ENCODE measurements at regions not wholly inside any gene's neighbourhood (a gene's known extent, or its start where the extent isn't known, plus 50 kb on each side); places are given as distances from the start of the nearest gene placed in this dataset.

GRCh38 chr3:159652452-159652851 is 336.2 kb upstream of the IL12A start:
- H3K79me2 ChIP-seq (ENCODE audit: low read length), result no peaks in the 10 kb centered on the region
- no peaks in the 10 kb centered on the region for H4K20me1 ChIP-seq (ENCODE audit: insufficient read depth, low read length)
- no peak for DNase-seq
- H3K9me3 ChIP-seq (replicated peaks; ENCODE audit: insufficient read depth, low read length), result no peaks in the 10 kb centered on the region
- H3K4me1 ChIP-seq (ENCODE audit: low read length), result no peaks in the 10 kb centered on the region
- no peak overlapping the region for H3K4me2 ChIP-seq (ENCODE audit: low read depth, low read length)
- H3K9me2 ChIP-seq (replicated peaks; ENCODE audit: insufficient read depth, low read length), result no peaks in the 10 kb centered on the region
- H3K27me3 ChIP-seq (replicated peaks; ENCODE audit: insufficient read depth, low read length), result no peaks in the 10 kb centered on the region
- no peak overlapping the region for H3K9ac ChIP-seq (ENCODE audit: low read length)
- H3K4me3 ChIP-seq (ENCODE audit: low read length), result no peak overlapping the region
- TF ChIP-seq CTCF (IDR thresholded peaks at IDR 0.05; ENCODE audit: low read length) (no peak), EZH2phosphoT487 (IDR thresholded peaks at IDR 0.05; ENCODE audit: low read length) (no peak), EZH2 (optimal IDR thresholded peaks at IDR 0.05; ENCODE audit: low read depth, low read length) (no peak)
- H3F3A ChIP-seq (ENCODE audit: insufficient read depth, low read length), result no peaks in the 10 kb centered on the region
- H3K36me3 ChIP-seq (replicated peaks; ENCODE audit: insufficient read depth, low read length), result no peaks in the 10 kb centered on the region
- no peak overlapping the region for H2AFZ ChIP-seq (ENCODE audit: low read length)
- H3K27ac ChIP-seq (ENCODE audit: low read length), result no peak overlapping the region

- H3F3A ChIP-seq (ENCODE audit: insufficient read depth, low read length), result no peaks in the 10 kb centered on the region
- H3K9ac ChIP-seq (ENCODE audit: low read length), result no peak overlapping the region
- no peaks in the 10 kb centered on the region for H3K27me3 ChIP-seq (replicated peaks; ENCODE audit: insufficient read depth, low read length)
- no peak for TF ChIP-seq EZH2phosphoT487 (IDR thresholded peaks at IDR 0.05; ENCODE audit: low read length)
- TF ChIP-seq EZH2 (optimal IDR thresholded peaks at IDR 0.05; ENCODE audit: low read depth, low read length), result no peak
- no peak for TF ChIP-seq CTCF (IDR thresholded peaks at IDR 0.05; ENCODE audit: low read length)
- no peaks in the 10 kb centered on the region for H3K9me2 ChIP-seq (replicated peaks; ENCODE audit: insufficient read depth, low read length)
- H2AFZ ChIP-seq (ENCODE audit: low read length), result no peak overlapping the region
- H3K4me2 ChIP-seq (ENCODE audit: low read depth, low read length), result no peak overlapping the region
- H3K36me3 ChIP-seq (replicated peaks; ENCODE audit: insufficient read depth, low read length), result no peaks in the 10 kb centered on the region
- H4K20me1 ChIP-seq (ENCODE audit: insufficient read depth, low read length), result no peaks in the 10 kb centered on the region
- H3K4me1 ChIP-seq (ENCODE audit: low read length), result no peaks in the 10 kb centered on the region
- no peaks in the 10 kb centered on the region for H3K79me2 ChIP-seq (ENCODE audit: low read length)
- no peaks in the 10 kb centered on the region for H3K9me3 ChIP-seq (replicated peaks; ENCODE audit: insufficient read depth, low read length)
- no peak for DNase-seq
- no peak overlapping the region for H3K27ac ChIP-seq (ENCODE audit: low read length)
- H3K4me3 ChIP-seq (ENCODE audit: low read length), result no peak overlapping the region
Measured at GRCh38 chr3:159654183-159655134, 334.2 kb upstream of the IL12A start.

GRCh38 chr3:159655202-159655601 is 333.4 kb upstream of the IL12A start:
- Histone ChIP-seq H3K27me3 (replicated peaks; ENCODE audit: insufficient read depth, low read length) (no peaks in the 10 kb centered on the region), H3K9me3 (replicated peaks; ENCODE audit: insufficient read depth, low read length) (no peaks in the 10 kb centered on the region), H3K79me2 (ENCODE audit: low read length) (no peaks in the 10 kb centered on the region), H3F3A (ENCODE audit: insufficient read depth, low read length) (no peaks in the 10 kb centered on the region), H3K9ac (ENCODE audit: low read length) (no peak overlapping the region), H2AFZ (ENCODE audit: low read length) (no peak overlapping the region), H3K27ac (ENCODE audit: low read length) (no peak overlapping the region), H3K36me3 (replicated peaks; ENCODE audit: insufficient read depth, low read length) (no peaks in the 10 kb centered on the region), H3K4me1 (ENCODE audit: low read length) (no peaks in the 10 kb centered on the region), H3K9me2 (replicated peaks; ENCODE audit: insufficient read depth, low read length) (no peaks in the 10 kb centered on the region), H3K4me2 (ENCODE audit: low read depth, low read length) (no peak overlapping the region), H3K4me3 (ENCODE audit: low read length) (no peak overlapping the region), H4K20me1 (ENCODE audit: insufficient read depth, low read length) (no peaks in the 10 kb centered on the region)
- no peak for DNase-seq
- no peak for TF ChIP-seq EZH2 (optimal IDR thresholded peaks at IDR 0.05; ENCODE audit: low read depth, low read length)
- TF ChIP-seq CTCF (IDR thresholded peaks at IDR 0.05; ENCODE audit: low read length), result no peak
- TF ChIP-seq EZH2phosphoT487 (IDR thresholded peaks at IDR 0.05; ENCODE audit: low read length), result no peak

Data from MM.1S (cell line).